ENCODE measurements at regions not wholly inside any gene's neighbourhood (a gene's known extent, or its start where the extent isn't known, plus 50 kb on each side); places are given as distances from the start of the nearest gene placed in this dataset.

DNA sequence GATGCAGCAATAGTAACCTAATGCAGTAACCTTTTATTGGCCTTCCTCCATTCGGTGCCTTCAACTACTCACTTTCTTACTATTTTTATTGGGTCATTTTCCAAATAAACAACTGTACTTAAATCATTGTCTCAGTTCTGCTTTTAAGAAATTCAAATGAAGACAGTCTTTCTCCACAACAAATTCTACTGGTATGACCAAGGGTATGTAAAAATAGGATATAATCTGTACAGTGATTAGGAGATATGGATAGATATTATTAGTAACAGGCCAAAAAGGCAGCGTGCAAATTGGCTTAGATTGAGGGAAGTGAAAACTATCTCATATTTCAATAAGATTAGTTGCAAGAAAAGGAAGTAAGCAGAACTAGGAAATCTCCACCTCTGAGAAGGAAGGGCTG, 177.4 kb upstream of the PPP1R2C start:
- TF ChIP-seq CTCF (conservative IDR thresholded peaks at IDR 0.05; ENCODE audit: low read length), result no peak
- TF ChIP-seq EZH2phosphoT487 (IDR thresholded peaks at IDR 0.05; ENCODE audit: borderline replicate concordance), result no peak
